Right atrium auricular region (tissue), 2 donors: ENCODE measurements at regions not wholly inside any gene's neighbourhood (a gene's known extent, or its start where the extent isn't known, plus 50 kb on each side); places are given as distances from the start of the nearest gene placed in this dataset.
A peak's percentile ranks its signal among the peaks of the same experiment; 100 is the strongest.

Experiments
- DNase-seq: peaks from one replicate; pipeline ENCODE4 v3.0.0-alpha.2; 2019; ENCODE audit warnings: low spot score
- H3K27ac ChIP-seq, 2 donors: fragments of 200-600 bp; sonication (generic); 1 replicate in 1 of 2; 2 replicates in 1 of 2; pipeline ENCODE4 v1.5.1; 2016 to 2019
- H3K27me3 ChIP-seq, 2 donors: fragments of 200-600 bp; sonication (generic); one replicate each; pipeline versions ENCODE4 v1.5.1 to v1.6.0; 2017 to 2019
- H3K36me3 ChIP-seq: fragments of 200-600 bp; sonication (generic); one replicate; pipeline ENCODE4 v1.5.1; 2016
- H3K4me1 ChIP-seq, 2 donors: fragments of 200-600 bp; sonication (generic); one replicate each; pipeline versions ENCODE4 v1.5.1 to v1.6.0; 2017 to 2019
- H3K4me3 ChIP-seq, 2 donors: fragments of 200-600 bp; sonication (generic); 1 replicate in 1 of 2; 2 replicates in 1 of 2; pipeline ENCODE4 v1.5.1; 2017 to 2019; ENCODE audit warnings: mild to moderate bottlenecking in 1 of 2, moderate library complexity in 1 of 2
- H3K9me3 ChIP-seq, 2 donors: fragments of 200-600 bp; sonication (generic); one replicate each; pipeline ENCODE4 v1.5.1; 2019
- CTCF ChIP-seq, 2 donors: fragments of 200-600 bp; sonication (generic); IDR thresholded peaks; one replicate each; pipeline ENCODE4 v1.5.1; 2019; ENCODE audit warnings: antibody characterized with exemption in 2 of 2

DNA sequence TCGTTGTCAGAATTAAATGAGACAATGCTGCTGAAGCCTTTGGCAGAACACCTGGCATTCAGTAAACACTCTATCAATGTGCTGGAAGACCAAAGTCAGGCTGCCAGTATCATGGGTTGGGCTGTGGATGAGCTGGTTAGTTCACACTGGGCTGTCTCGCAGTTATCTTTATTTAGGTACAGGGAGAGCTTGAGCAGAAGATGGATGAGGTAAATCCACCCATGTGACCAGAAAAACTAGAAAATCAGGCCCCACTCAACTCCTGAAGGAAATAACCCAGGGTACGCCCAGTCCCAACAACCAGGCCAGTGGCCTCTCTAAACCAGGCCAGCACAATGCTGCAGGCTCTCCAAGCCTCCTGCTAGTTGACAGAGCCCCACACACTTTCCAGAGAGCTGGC is 330.3 kb downstream of the TNS1 start:
- Histone ChIP-seq H3K9me3 (no peaks in the 10 kb centered on the region), H3K27ac (no peak overlapping the region)
- no peak for DNase-seq

DNA sequence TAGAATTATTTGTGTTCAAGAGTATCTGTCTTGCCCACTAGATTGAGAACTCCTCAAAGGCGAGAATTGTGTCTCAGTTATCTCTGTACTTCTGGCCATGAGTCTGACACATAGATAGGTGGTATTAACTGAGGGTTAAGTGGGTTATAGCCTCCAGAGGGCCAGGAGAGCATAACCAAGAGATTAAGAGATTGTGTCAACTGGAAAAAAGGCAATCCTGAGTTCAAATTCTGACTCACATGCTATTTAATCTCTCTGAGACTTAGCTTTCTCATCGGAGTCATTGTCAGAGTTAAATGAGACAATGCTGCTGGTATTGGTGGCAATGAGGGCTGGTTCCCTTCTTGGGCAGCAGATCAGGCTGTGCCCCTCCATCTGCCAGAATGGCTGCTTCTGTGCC is 330.9 kb downstream of the TNS1 start:
- Histone ChIP-seq H3K36me3 (no peaks in the 10 kb centered on the region), H3K27me3 (no peaks in the 10 kb centered on the region), H3K9me3 (no peaks in the 10 kb centered on the region), H3K4me3 (no peak overlapping the region), H3K4me1 (no peaks in the 10 kb centered on the region), H3K27ac (peak overlapping the region in 1 of 2 donors; percentile 5)
- no peak for TF ChIP-seq CTCF (IDR thresholded peaks at IDR 0.05)
- no peak for DNase-seq

More for the DNA sequence above, 330.3 kb downstream of the TNS1 start:
- H3K36me3 ChIP-seq = no peaks in the 10 kb centered on the region
- H3K4me1 ChIP-seq = no peaks in the 10 kb centered on the region
- TF ChIP-seq CTCF (IDR thresholded peaks at IDR 0.05) = no peak
- no peaks in the 10 kb centered on the region for H3K27me3 ChIP-seq
- H3K4me3 ChIP-seq = no peak overlapping the region

- H3K4me1 ChIP-seq = no peaks in the 10 kb centered on the region
- H3K9me3 ChIP-seq = no peaks in the 10 kb centered on the region
- no peak for TF ChIP-seq CTCF (IDR thresholded peaks at IDR 0.05)
- H3K4me3 ChIP-seq = no peak overlapping the region
- no peaks in the 10 kb centered on the region for H3K36me3 ChIP-seq
- no peak for DNase-seq
- no peaks in the 10 kb centered on the region for H3K27me3 ChIP-seq
- H3K27ac ChIP-seq = peak overlapping the region in 1 of 2 donors; percentile 5
Measured at GRCh38 chr2:217671075-217671474, 331.7 kb downstream of the TNS1 start.

DNA sequence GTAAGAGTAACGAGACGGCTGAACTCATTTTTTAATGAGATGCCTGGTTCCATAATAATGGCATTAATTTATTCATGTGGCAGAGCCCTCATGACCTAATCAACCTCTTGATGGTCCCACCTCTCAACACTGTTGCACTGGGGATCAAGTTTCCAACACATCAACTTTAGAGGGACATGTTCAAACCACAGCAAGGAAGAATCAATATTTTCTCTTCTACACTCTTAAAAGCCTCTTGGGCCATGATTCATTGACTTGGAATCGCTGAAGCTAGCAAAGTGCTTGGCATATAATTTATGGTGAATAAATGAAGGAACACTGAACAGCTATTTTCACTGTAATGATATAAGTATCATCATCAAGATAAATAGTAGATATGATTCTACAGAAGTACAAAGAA is 333.0 kb downstream of the TNS1 start:
- H3K4me1 ChIP-seq = no peaks in the 10 kb centered on the region
- no peak for DNase-seq
- no peak overlapping the region for H3K4me3 ChIP-seq
- no peak overlapping the region for H3K27ac ChIP-seq
- H3K9me3 ChIP-seq = no peaks in the 10 kb centered on the region
- no peaks in the 10 kb centered on the region for H3K27me3 ChIP-seq
- H3K36me3 ChIP-seq = no peaks in the 10 kb centered on the region
- TF ChIP-seq CTCF (IDR thresholded peaks at IDR 0.05) = no peak

DNA sequence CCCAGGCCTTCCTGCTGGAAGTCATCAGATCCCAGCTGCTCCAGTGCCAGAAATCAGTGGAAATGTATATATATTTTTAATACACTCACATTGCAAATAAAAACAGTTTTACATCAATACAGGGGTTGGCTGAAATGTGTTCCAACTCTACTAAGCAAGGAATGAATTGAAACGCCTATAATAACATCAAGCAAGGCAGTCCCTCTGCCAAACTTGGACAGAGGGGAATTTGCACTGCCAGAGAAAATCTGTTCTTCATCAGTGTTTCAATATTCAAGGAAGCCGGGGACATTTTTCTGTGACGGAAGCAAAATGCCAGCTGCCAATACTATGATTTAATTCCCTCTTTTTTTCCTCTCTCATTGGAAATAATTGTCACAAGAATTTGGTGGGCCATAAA is 335.3 kb downstream of the TNS1 start:
- peak; percentile 67 for DNase-seq
- Histone ChIP-seq H3K36me3 (no peaks in the 10 kb centered on the region), H3K27me3 (no peaks in the 10 kb centered on the region), H3K4me3 (no peak overlapping the region), H3K27ac (peak overlapping the region; percentile 17 to 45), H3K9me3 (no peaks in the 10 kb centered on the region), H3K4me1 (no peaks in the 10 kb centered on the region)
- no peak for TF ChIP-seq CTCF (IDR thresholded peaks at IDR 0.05)

- Histone ChIP-seq H3K36me3 (no peaks in the 10 kb centered on the region), H3K27me3 (no peaks in the 10 kb centered on the region), H3K27ac (peak overlapping the region; percentile 17 to 45), H3K9me3 (no peaks in the 10 kb centered on the region), H3K4me3 (no peak overlapping the region), H3K4me1 (no peaks in the 10 kb centered on the region)
- no peak for TF ChIP-seq CTCF (IDR thresholded peaks at IDR 0.05)
- DNase-seq = no peak
Measured at GRCh38 chr2:217667035-217667434, 335.8 kb downstream of the TNS1 start.
